WTC11 (cell line): ENCODE measurements at regions not wholly inside any gene's neighbourhood (a gene's known extent, or its start where the extent isn't known, plus 50 kb on each side); places are given as distances from the start of the nearest gene placed in this dataset.

Experiments
- ATAC-seq: fragments of 200-7000 bp; cut with Tn5 transposase; 2 replicates; pipeline ENCODE4 v1.10.0; 2021; ENCODE audit warnings: mild to moderate bottlenecking, moderate library complexity
- CTCF ChIA-PET: fragments of 300-600 bp; sonication (Branson Sonifier 250); formaldehyde crosslinking; loops from one replicate; lab custom pipeline; 2021; ENCODE audit warnings: antibody characterized with exemption; lab: Charles Lee
- POLR2A ChIA-PET: fragments of 350-600 bp; sonication (Branson Sonifier 250); formaldehyde crosslinking; loops from one replicate; lab custom pipeline; 2021; ENCODE audit warnings: antibody characterized with exemption; lab: Charles Lee
- DNase-seq: peaks from one replicate; pipeline ENCODE4 v3.0.0; 2021; ENCODE audit warnings: low spot score
- H3K27ac Mint-ChIP-seq: 2 replicates; pipeline ENCODE4 v1.8.0; 2021; ENCODE audit warnings: mixed read lengths
- H3K27me3 Mint-ChIP-seq: 2 replicates; pipeline ENCODE4 v1.8.0; 2021; ENCODE audit warnings: low read depth, mild to moderate bottlenecking, moderate library complexity, mixed read lengths
- H3K36me3 Mint-ChIP-seq: 2 replicates; pipeline ENCODE4 v1.8.0; 2021; ENCODE audit warnings: mixed read lengths
- H3K4me1 Mint-ChIP-seq: 2 replicates; pipeline ENCODE4 v1.8.0; 2022; ENCODE audit warnings: mixed read lengths
- H3K4me3 Mint-ChIP-seq: 2 replicates; pipeline ENCODE4 v1.8.0; 2021; ENCODE audit warnings: mild to moderate bottlenecking, moderate library complexity, mixed read lengths
- H3K9me3 Mint-ChIP-seq: 2 replicates; pipeline ENCODE4 v1.8.0; 2021; ENCODE audit warnings: mixed read lengths
- CREM ChIP-seq: sonication (generic); formaldehyde crosslinking; IDR thresholded peaks from 2 replicates; pipeline ENCODE4 v1.8.1; 2022; ENCODE audit warnings: mild to moderate bottlenecking, missing genetic modification reagents, moderate library complexity
- CTCF ChIP-seq: fragments of 200-600 bp; IDR thresholded peaks from 2 replicates; pipeline ENCODE4 v1.8.0; 2022; ENCODE audit warnings: antibody characterized with exemption
- E2F4 ChIP-seq: sonication (generic); formaldehyde crosslinking; IDR thresholded peaks from 2 replicates; pipeline ENCODE4 v1.8.1; 2022; ENCODE audit warnings: low read depth, mild to moderate bottlenecking, moderate library complexity, missing genetic modification reagents, borderline replicate concordance
- ETV6 ChIP-seq: sonication (generic); formaldehyde crosslinking; IDR thresholded peaks from 2 replicates; pipeline ENCODE4 v1.8.1; 2022; ENCODE audit warnings: mild to moderate bottlenecking, missing genetic modification reagents
- GABPB1 ChIP-seq: sonication (generic); formaldehyde crosslinking; IDR thresholded peaks from 2 replicates; pipeline ENCODE4 v1.8.1; 2023; ENCODE audit warnings: mild to moderate bottlenecking, missing genetic modification reagents
- GTF2I ChIP-seq: fragments of 250-450 bp; sonication (Bioruptor Pico); conservative IDR thresholded peaks from 2 replicates; pipeline ENCODE4 v1.4.0; 2021; ENCODE audit warnings: mild to moderate bottlenecking
- NFATC4 ChIP-seq: fragments of 250-450 bp; sonication (Bioruptor Pico); IDR thresholded peaks from 2 replicates; pipeline ENCODE4 v1.9.0; 2021; ENCODE audit warnings: mild to moderate bottlenecking
- NFYB ChIP-seq: sonication (generic); formaldehyde crosslinking; conservative IDR thresholded peaks from 2 replicates; pipeline ENCODE4 v1.8.0; 2022; ENCODE audit warnings: low read depth, missing genetic modification reagents
- SP1 ChIP-seq: sonication (generic); formaldehyde crosslinking; conservative IDR thresholded peaks from 2 replicates; pipeline ENCODE4 v1.8.1; 2022; ENCODE audit warnings: missing genetic modification reagents
- ZBTB21 ChIP-seq: sonication (generic); formaldehyde crosslinking; IDR thresholded peaks from 2 replicates; pipeline ENCODE4 v1.8.1; 2023; ENCODE audit warnings: mild to moderate bottlenecking, missing genetic modification reagents, borderline replicate concordance
- ZNF263 ChIP-seq: sonication (generic); formaldehyde crosslinking; IDR thresholded peaks from 2 replicates; pipeline ENCODE4 v1.8.1; 2022; ENCODE audit warnings: low read depth, mild to moderate bottlenecking, moderate library complexity, missing genetic modification reagents
- TF ChIP-seq, protein P1 (sequence below): sonication (generic); formaldehyde crosslinking; IDR thresholded peaks from 2 replicates; pipeline ENCODE4 v1.8.1; 2022; ENCODE audit warnings: low read depth, missing genetic modification reagents, borderline replicate concordance
- TF ChIP-seq, protein P2 (sequence below): sonication (generic); formaldehyde crosslinking; conservative IDR thresholded peaks from 2 replicates; pipeline ENCODE4 v1.8.1; 2023; ENCODE audit warnings: mild to moderate bottlenecking, low read depth, missing genetic modification reagents, moderate library complexity
- TF ChIP-seq, protein P3 (sequence below): fragments of 250-450 bp; sonication (Bioruptor Pico); IDR thresholded peaks from 2 replicates; pipeline ENCODE4 v1.8.0; 2021; ENCODE audit warnings: mild to moderate bottlenecking
- TF ChIP-seq, protein P4 (sequence below): sonication (generic); formaldehyde crosslinking; IDR thresholded peaks from 2 replicates; pipeline ENCODE4 v1.8.0; 2022; ENCODE audit warnings: missing genetic modification reagents
- TF ChIP-seq, protein P5 (sequence below): sonication (generic); formaldehyde crosslinking; IDR thresholded peaks from 2 replicates; pipeline ENCODE4 v1.8.1; 2023; ENCODE audit warnings: mild to moderate bottlenecking, missing genetic modification reagents, borderline replicate concordance
- TF ChIP-seq, protein P6 (sequence below): sonication (generic); formaldehyde crosslinking; IDR thresholded peaks from 2 replicates; pipeline ENCODE4 v1.8.0; 2022; ENCODE audit warnings: mild to moderate bottlenecking, missing genetic modification reagents

DNA sequence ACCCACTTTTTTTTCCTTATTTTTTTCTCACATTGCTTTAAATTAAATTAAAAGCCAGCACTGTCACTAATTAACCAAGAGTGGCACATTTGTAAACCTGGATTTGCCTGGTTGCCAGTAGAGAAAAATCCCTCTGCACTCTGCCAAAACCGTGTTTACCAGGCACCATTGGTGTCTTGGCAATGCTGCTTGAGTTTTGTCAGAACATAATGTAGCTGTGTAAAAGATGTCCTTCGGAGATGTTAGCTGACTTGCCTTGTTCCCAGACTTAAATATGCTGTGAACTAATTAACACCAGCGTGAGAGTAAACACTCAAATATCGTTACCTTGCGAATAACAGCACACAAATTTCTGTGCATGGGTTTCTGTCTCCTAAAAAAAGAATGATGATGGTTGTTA lies 694.9 kb upstream of the ID4 start:
- ChIA-PET CTCF (interaction anchor here (1.0 kb wide), 1 partner anchor 145 kb away, joined by 3 read pairs; no protein-coding TSS in a partner anchor), POLR2A (no interaction called here)
- ATAC-seq, result no peak
- Mint-ChIP-seq H3K9me3 (no peaks in the 10 kb centered on the region), H3K36me3 (no peaks in the 10 kb centered on the region), H3K27ac (no peak overlapping the region), H3K27me3 (no peaks in the 10 kb centered on the region), H3K4me3 (no peak overlapping the region), H3K4me1 (peaks cover 20% of the 10 kb centered on the region)
- no peak for TF ChIP-seq GABPB1 (CRISPR knock-in tag)
- TF ChIP-seq GTF2I (CRISPR knock-in tag), result no peak
- no peak for TF ChIP-seq NFATC4 (CRISPR knock-in tag)
- TF ChIP-seq, protein P1, sequence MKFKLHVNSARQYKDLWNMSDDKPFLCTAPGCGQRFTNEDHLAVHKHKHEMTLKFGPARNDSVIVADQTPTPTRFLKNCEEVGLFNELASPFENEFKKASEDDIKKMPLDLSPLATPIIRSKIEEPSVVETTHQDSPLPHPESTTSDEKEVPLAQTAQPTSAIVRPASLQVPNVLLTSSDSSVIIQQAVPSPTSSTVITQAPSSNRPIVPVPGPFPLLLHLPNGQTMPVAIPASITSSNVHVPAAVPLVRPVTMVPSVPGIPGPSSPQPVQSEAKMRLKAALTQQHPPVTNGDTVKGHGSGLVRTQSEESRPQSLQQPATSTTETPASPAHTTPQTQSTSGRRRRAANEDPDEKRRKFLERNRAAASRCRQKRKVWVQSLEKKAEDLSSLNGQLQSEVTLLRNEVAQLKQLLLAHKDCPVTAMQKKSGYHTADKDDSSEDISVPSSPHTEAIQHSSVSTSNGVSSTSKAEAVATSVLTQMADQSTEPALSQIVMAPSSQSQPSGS, result no peak
- no peak for TF ChIP-seq ETV6 (CRISPR knock-in tag)
- no peak for TF ChIP-seq SP1 (CRISPR knock-in tag)
- no peak for TF ChIP-seq CREM (CRISPR knock-in tag)
- TF ChIP-seq, protein P2, sequence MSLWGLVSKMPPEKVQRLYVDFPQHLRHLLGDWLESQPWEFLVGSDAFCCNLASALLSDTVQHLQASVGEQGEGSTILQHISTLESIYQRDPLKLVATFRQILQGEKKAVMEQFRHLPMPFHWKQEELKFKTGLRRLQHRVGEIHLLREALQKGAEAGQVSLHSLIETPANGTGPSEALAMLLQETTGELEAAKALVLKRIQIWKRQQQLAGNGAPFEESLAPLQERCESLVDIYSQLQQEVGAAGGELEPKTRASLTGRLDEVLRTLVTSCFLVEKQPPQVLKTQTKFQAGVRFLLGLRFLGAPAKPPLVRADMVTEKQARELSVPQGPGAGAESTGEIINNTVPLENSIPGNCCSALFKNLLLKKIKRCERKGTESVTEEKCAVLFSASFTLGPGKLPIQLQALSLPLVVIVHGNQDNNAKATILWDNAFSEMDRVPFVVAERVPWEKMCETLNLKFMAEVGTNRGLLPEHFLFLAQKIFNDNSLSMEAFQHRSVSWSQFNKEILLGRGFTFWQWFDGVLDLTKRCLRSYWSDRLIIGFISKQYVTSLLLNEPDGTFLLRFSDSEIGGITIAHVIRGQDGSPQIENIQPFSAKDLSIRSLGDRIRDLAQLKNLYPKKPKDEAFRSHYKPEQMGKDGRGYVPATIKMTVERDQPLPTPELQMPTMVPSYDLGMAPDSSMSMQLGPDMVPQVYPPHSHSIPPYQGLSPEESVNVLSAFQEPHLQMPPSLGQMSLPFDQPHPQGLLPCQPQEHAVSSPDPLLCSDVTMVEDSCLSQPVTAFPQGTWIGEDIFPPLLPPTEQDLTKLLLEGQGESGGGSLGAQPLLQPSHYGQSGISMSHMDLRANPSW, result no peak
- no peak for TF ChIP-seq ZBTB21 (CRISPR knock-in tag)
- no peak for TF ChIP-seq ZNF263 (CRISPR knock-in tag)
- TF ChIP-seq, protein P3, sequence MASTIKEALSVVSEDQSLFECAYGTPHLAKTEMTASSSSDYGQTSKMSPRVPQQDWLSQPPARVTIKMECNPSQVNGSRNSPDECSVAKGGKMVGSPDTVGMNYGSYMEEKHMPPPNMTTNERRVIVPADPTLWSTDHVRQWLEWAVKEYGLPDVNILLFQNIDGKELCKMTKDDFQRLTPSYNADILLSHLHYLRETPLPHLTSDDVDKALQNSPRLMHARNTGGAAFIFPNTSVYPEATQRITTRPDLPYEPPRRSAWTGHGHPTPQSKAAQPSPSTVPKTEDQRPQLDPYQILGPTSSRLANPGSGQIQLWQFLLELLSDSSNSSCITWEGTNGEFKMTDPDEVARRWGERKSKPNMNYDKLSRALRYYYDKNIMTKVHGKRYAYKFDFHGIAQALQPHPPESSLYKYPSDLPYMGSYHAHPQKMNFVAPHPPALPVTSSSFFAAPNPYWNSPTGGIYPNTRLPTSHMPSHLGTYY, result no peak
- TF ChIP-seq E2F4 (CRISPR knock-in tag), result no peak
- TF ChIP-seq, protein P4, sequence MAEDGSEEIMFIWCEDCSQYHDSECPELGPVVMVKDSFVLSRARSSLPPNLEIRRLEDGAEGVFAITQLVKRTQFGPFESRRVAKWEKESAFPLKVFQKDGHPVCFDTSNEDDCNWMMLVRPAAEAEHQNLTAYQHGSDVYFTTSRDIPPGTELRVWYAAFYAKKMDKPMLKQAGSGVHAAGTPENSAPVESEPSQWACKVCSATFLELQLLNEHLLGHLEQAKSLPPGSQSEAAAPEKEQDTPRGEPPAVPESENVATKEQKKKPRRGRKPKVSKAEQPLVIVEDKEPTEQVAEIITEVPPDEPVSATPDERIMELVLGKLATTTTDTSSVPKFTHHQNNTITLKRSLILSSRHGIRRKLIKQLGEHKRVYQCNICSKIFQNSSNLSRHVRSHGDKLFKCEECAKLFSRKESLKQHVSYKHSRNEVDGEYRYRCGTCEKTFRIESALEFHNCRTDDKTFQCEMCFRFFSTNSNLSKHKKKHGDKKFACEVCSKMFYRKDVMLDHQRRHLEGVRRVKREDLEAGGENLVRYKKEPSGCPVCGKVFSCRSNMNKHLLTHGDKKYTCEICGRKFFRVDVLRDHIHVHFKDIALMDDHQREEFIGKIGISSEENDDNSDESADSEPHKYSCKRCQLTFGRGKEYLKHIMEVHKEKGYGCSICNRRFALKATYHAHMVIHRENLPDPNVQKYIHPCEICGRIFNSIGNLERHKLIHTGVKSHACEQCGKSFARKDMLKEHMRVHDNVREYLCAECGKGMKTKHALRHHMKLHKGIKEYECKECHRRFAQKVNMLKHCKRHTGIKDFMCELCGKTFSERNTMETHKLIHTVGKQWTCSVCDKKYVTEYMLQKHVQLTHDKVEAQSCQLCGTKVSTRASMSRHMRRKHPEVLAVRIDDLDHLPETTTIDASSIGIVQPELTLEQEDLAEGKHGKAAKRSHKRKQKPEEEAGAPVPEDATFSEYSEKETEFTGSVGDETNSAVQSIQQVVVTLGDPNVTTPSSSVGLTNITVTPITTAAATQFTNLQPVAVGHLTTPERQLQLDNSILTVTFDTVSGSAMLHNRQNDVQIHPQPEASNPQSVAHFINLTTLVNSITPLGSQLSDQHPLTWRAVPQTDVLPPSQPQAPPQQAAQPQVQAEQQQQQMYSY (CRISPR knock-in tag), result no peak
- TF ChIP-seq, protein P5, sequence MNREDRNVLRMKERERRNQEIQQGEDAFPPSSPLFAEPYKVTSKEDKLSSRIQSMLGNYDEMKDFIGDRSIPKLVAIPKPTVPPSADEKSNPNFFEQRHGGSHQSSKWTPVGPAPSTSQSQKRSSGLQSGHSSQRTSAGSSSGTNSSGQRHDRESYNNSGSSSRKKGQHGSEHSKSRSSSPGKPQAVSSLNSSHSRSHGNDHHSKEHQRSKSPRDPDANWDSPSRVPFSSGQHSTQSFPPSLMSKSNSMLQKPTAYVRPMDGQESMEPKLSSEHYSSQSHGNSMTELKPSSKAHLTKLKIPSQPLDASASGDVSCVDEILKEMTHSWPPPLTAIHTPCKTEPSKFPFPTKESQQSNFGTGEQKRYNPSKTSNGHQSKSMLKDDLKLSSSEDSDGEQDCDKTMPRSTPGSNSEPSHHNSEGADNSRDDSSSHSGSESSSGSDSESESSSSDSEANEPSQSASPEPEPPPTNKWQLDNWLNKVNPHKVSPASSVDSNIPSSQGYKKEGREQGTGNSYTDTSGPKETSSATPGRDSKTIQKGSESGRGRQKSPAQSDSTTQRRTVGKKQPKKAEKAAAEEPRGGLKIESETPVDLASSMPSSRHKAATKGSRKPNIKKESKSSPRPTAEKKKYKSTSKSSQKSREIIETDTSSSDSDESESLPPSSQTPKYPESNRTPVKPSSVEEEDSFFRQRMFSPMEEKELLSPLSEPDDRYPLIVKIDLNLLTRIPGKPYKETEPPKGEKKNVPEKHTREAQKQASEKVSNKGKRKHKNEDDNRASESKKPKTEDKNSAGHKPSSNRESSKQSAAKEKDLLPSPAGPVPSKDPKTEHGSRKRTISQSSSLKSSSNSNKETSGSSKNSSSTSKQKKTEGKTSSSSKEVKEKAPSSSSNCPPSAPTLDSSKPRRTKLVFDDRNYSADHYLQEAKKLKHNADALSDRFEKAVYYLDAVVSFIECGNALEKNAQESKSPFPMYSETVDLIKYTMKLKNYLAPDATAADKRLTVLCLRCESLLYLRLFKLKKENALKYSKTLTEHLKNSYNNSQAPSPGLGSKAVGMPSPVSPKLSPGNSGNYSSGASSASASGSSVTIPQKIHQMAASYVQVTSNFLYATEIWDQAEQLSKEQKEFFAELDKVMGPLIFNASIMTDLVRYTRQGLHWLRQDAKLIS, result no peak
- TF ChIP-seq CTCF, result no peak
- TF ChIP-seq, protein P6, sequence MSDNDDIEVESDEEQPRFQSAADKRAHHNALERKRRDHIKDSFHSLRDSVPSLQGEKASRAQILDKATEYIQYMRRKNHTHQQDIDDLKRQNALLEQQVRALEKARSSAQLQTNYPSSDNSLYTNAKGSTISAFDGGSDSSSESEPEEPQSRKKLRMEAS (CRISPR knock-in tag), result no peak
- no peak for TF ChIP-seq NFYB (CRISPR knock-in tag)
- no peak for DNase-seq
